ENCODE measurements at regions not wholly inside any gene's neighbourhood (a gene's known extent, or its start where the extent isn't known, plus 50 kb on each side); places are given as distances from the start of the nearest gene placed in this dataset.

DNA sequence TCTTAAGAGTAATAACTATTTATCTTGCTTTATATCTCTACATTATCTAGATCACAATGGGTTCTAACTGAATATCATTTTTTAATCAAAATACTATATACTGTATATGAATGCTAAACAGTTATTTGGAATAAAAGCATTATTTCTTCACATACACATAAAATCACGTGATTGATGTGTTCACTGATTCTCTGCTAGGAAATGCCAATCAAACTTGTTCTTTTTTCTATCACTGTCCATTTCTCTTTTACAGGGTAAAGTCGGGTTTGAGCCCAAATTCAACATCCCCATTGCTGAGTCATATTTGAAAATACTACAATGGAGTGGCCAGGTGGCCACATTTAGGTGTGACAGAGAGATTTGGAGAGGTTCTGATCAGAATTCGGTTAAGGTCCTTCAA is 1114.0 kb upstream of the PIK3C3 start:
- no peak overlapping the region for H3K27ac ChIP-seq (ENCODE audit: low read depth, low read length)
- H3K9me3 ChIP-seq (ENCODE audit: control insufficient read depth, insufficient read depth, low read length) = no peaks in the 10 kb centered on the region
- no peaks in the 10 kb centered on the region for H3K36me3 ChIP-seq (ENCODE audit: control insufficient read depth, low read length)
- H4K20me1 ChIP-seq (ENCODE audit: control insufficient read depth, insufficient read depth, low read depth, low read length) = no peaks in the 10 kb centered on the region
- H3K9me2 ChIP-seq (replicated peaks; ENCODE audit: control insufficient read depth, low read length) = no peaks in the 10 kb centered on the region
- no peaks in the 10 kb centered on the region for H3F3A ChIP-seq (ENCODE audit: control insufficient read depth, insufficient read depth)
- no peaks in the 10 kb centered on the region for H3K27me3 ChIP-seq (ENCODE audit: control insufficient read depth, low read length)
- H3K4me1 ChIP-seq (ENCODE audit: control insufficient read depth, low read length) = no peaks in the 10 kb centered on the region
- no peak overlapping the region for H3K4me2 ChIP-seq (ENCODE audit: low read length)
- no peaks in the 10 kb centered on the region for H3K79me2 ChIP-seq (ENCODE audit: control insufficient read depth, low read length)
- H3K4me3 ChIP-seq (ENCODE audit: low read length) = no peak overlapping the region
- TF ChIP-seq, protein P1, sequence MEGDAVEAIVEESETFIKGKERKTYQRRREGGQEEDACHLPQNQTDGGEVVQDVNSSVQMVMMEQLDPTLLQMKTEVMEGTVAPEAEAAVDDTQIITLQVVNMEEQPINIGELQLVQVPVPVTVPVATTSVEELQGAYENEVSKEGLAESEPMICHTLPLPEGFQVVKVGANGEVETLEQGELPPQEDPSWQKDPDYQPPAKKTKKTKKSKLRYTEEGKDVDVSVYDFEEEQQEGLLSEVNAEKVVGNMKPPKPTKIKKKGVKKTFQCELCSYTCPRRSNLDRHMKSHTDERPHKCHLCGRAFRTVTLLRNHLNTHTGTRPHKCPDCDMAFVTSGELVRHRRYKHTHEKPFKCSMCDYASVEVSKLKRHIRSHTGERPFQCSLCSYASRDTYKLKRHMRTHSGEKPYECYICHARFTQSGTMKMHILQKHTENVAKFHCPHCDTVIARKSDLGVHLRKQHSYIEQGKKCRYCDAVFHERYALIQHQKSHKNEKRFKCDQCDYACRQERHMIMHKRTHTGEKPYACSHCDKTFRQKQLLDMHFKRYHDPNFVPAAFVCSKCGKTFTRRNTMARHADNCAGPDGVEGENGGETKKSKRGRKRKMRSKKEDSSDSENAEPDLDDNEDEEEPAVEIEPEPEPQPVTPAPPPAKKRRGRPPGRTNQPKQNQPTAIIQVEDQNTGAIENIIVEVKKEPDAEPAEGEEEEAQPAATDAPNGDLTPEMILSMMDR (IDR thresholded peaks at IDR 0.05; ENCODE audit: low read depth, low read length, poor library complexity, severe bottlenecking) = no peak
- no peak for TF ChIP-seq EZH2phosphoT487 (IDR thresholded peaks at IDR 0.05; ENCODE audit: borderline replicate concordance, low read length)

DNA sequence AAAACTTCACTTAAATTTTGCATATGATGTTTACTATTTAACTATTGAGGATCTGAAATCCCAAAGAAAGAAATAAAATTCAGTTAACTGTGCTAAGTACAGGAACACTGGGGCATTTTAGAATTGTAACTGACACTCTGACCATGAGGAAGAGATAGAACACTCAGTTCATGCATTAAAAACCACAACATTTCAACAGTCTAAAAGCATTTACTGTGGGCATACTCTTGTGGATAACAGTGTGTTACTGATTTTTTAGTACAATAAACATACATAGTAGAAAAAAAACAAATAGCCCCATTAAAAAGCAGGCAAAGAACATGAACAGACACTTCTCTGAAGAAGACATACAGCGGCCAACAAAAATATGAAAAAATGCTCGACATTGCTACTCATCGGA is 1122.7 kb upstream of the PIK3C3 start:
- Histone ChIP-seq H3K4me3 (ENCODE audit: low read length) (no peak overlapping the region), H4K20me1 (ENCODE audit: control insufficient read depth, insufficient read depth, low read depth, low read length) (no peaks in the 10 kb centered on the region), H3K9me3 (ENCODE audit: control insufficient read depth, insufficient read depth, low read length) (no peaks in the 10 kb centered on the region), H3F3A (ENCODE audit: control insufficient read depth, insufficient read depth) (no peaks in the 10 kb centered on the region), H3K27ac (ENCODE audit: low read depth, low read length) (no peak overlapping the region), H3K27me3 (ENCODE audit: control insufficient read depth, low read length) (no peaks in the 10 kb centered on the region), H3K4me1 (ENCODE audit: control insufficient read depth, low read length) (no peaks in the 10 kb centered on the region), H3K36me3 (ENCODE audit: control insufficient read depth, low read length) (no peaks in the 10 kb centered on the region), H3K9me2 (replicated peaks; ENCODE audit: control insufficient read depth, low read length) (no peaks in the 10 kb centered on the region), H3K4me2 (ENCODE audit: low read length) (no peak overlapping the region), H3K79me2 (ENCODE audit: control insufficient read depth, low read length) (no peaks in the 10 kb centered on the region)
- no peak for TF ChIP-seq EZH2phosphoT487 (IDR thresholded peaks at IDR 0.05; ENCODE audit: borderline replicate concordance, low read length)
- TF ChIP-seq, protein P1 (IDR thresholded peaks at IDR 0.05; ENCODE audit: low read depth, low read length, poor library complexity, severe bottlenecking) = no peak

DNA sequence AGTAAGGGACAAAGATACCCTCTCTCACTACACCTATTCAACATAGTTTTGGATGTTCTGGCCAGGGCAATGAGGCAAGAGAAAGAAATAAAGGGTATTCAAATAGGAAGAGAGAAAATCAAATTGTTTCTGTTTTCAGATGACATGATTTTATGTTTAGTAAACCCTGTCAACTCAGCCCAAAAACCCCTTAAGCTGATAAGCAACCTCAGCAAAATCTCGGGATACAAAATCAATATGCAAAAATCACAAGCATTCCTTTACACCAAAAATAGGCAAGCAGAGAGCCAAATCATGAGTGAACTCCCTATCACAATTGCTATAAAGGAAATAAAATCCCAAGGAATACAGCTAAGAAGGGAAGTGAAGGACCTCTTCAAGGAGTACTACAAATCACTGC is 1130.7 kb upstream of the PIK3C3 start:
- no peaks in the 10 kb centered on the region for H3K27me3 ChIP-seq (ENCODE audit: control insufficient read depth, low read length)
- no peaks in the 10 kb centered on the region for H3K9me2 ChIP-seq (replicated peaks; ENCODE audit: control insufficient read depth, low read length)
- H3K36me3 ChIP-seq (ENCODE audit: control insufficient read depth, low read length) = no peaks in the 10 kb centered on the region
- no peaks in the 10 kb centered on the region for H4K20me1 ChIP-seq (ENCODE audit: control insufficient read depth, insufficient read depth, low read depth, low read length)
- TF ChIP-seq, protein P1 (IDR thresholded peaks at IDR 0.05; ENCODE audit: low read depth, low read length, poor library complexity, severe bottlenecking) = no peak
- no peak for TF ChIP-seq EZH2phosphoT487 (IDR thresholded peaks at IDR 0.05; ENCODE audit: borderline replicate concordance, low read length)
- H3K4me2 ChIP-seq (ENCODE audit: low read length) = no peak overlapping the region
- no peak overlapping the region for H3K27ac ChIP-seq (ENCODE audit: low read depth, low read length)
- H3F3A ChIP-seq (ENCODE audit: control insufficient read depth, insufficient read depth) = no peaks in the 10 kb centered on the region
- no peaks in the 10 kb centered on the region for H3K4me1 ChIP-seq (ENCODE audit: control insufficient read depth, low read length)
- no peaks in the 10 kb centered on the region for H3K79me2 ChIP-seq (ENCODE audit: control insufficient read depth, low read length)
- no peak overlapping the region for H3K4me3 ChIP-seq (ENCODE audit: low read length)
- no peaks in the 10 kb centered on the region; the same call in 1 of the 2 replicates for H3K9me3 ChIP-seq (ENCODE audit: control insufficient read depth, insufficient read depth, low read length)

All from DOHH2 (cell line).